GM19240 (cell line): ENCODE measurements at regions not wholly inside any gene's neighbourhood (a gene's known extent, or its start where the extent isn't known, plus 50 kb on each side); places are given as distances from the start of the nearest gene placed in this dataset.
"Not testable (repeated sequence)": the region's sequence is repeated elsewhere in the genome, so short reads cannot be mapped to it uniquely, and the experiment has no call there.

ENCODE experiments used
- DNase-seq: peaks from one replicate; pipeline ENCODE4 v3.0.0; 2011; ENCODE audit warnings: low spot score; ENCODE audit not compliant: insufficient read length

- no peak for DNase-seq
Observed at GRCh38 chr16:5252791-5253190, 155.2 kb upstream of the EEF2KMT start.

GRCh38 chr16:5247403-5247802 is 149.8 kb upstream of the EEF2KMT start:
- DNase-seq: not testable (repeated sequence)

- DNase-seq: not testable (repeated sequence)
Observed at GRCh38 chr16:5240278-5240626, 142.7 kb upstream of the EEF2KMT start.

- DNase-seq: not testable (repeated sequence)
Observed at GRCh38 chr16:5239472-5240277, 142.1 kb upstream of the EEF2KMT start.

GRCh38 chr16:5235119-5235518 is 137.5 kb upstream of the EEF2KMT start:
- no peak for DNase-seq

- DNase-seq: no peak
Observed at GRCh38 chr16:5234295-5235050, 136.9 kb upstream of the EEF2KMT start.

GRCh38 chr16:5231246-5231759 is 133.7 kb upstream of the EEF2KMT start:
- no peak for DNase-seq

GRCh38 chr16:5228369-5228768 is 130.8 kb upstream of the EEF2KMT start:
- DNase-seq: no peak

GRCh38 chr16:5225931-5226655 is 128.5 kb upstream of the EEF2KMT start:
- no peak for DNase-seq

- no peak for DNase-seq
Observed at GRCh38 chr16:5222761-5223160, 125.2 kb upstream of the EEF2KMT start.

- DNase-seq: not testable (repeated sequence)
Observed at GRCh38 chr16:5221831-5222230, 124.2 kb upstream of the EEF2KMT start.

- DNase-seq: no peak
Observed at GRCh38 chr16:5220705-5221104, 123.1 kb upstream of the EEF2KMT start.

- no peak for DNase-seq
Observed at GRCh38 chr16:5216441-5217080, 119.0 kb upstream of the EEF2KMT start.

- no peak for DNase-seq
Observed at GRCh38 chr16:5215901-5216300, 118.3 kb upstream of the EEF2KMT start.

- no peak for DNase-seq
Observed at GRCh38 chr16:5214466-5214865, 116.9 kb upstream of the EEF2KMT start.

GRCh38 chr16:5212501-5212900 is 114.9 kb upstream of the EEF2KMT start:
- DNase-seq: not testable (repeated sequence)

GRCh38 chr16:5207862-5208498 is 110.4 kb upstream of the EEF2KMT start:
- DNase-seq: not testable (repeated sequence)

GRCh38 chr16:5207001-5207523 is 109.5 kb upstream of the EEF2KMT start:
- no peak for DNase-seq

GRCh38 chr16:5206331-5206990 is 108.9 kb upstream of the EEF2KMT start:
- no peak for DNase-seq
